Keratinocyte (primary cell): ENCODE measurements at regions not wholly inside any gene's neighbourhood (a gene's known extent, or its start where the extent isn't known, plus 50 kb on each side); places are given as distances from the start of the nearest gene placed in this dataset.

Source experiments
- DNase-seq: peaks from one replicate; pipeline ENCODE4 v3.0.0-alpha.2; 2011; ENCODE audit warnings: low read depth, missing footprints, low spot score
- FAIRE-seq: peaks from 2 replicates; lab custom pipeline; 2011; peaks lifted over from hg19 to GRCh38; lab: Jason Lieb, UNC
- H2AFZ ChIP-seq: 2 replicates; pipeline ENCODE4 v1.6.0; 2012; ENCODE audit warnings: low read length, control low read depth, inconsistent platforms; ENCODE audit not compliant: control insufficient read depth
- H3K27ac ChIP-seq: 2 replicates; pipeline ENCODE4 v1.5.1; 2011; ENCODE audit warnings: low read length; ENCODE audit not compliant: control insufficient read depth, insufficient read depth
- H3K27me3 ChIP-seq: 3 replicates; pipeline ENCODE4 v1.6.0; 2011; ENCODE audit warnings: low read length; ENCODE audit not compliant: control insufficient read depth, insufficient read depth; ENCODE audit errors: extremely low read depth
- H3K36me3 ChIP-seq, 2 experiments: 2 replicates in 1 of 2; 3 replicates in 1 of 2; pipeline ENCODE4 v1.5.1; 2011; ENCODE audit warnings: low read length in 2 of 2, mild to moderate bottlenecking in 1 of 2; ENCODE audit not compliant: control insufficient read depth in 2 of 2, insufficient read depth in 2 of 2; ENCODE audit errors: extremely low read depth in 1 of 2
- H3K4me1 ChIP-seq: 3 replicates; pipeline ENCODE4 v1.5.1; 2011; ENCODE audit warnings: low read length; ENCODE audit not compliant: control insufficient read depth, insufficient read depth; ENCODE audit errors: extremely low read depth
- H3K4me2 ChIP-seq: 3 replicates; pipeline ENCODE4 v1.6.0; 2011; ENCODE audit warnings: low read depth, low read length; ENCODE audit not compliant: control insufficient read depth, insufficient read depth; ENCODE audit errors: extremely low read depth
- H3K4me3 ChIP-seq, 3 experiments: fragments of 200-600 bp in 1 of 3; sonication (generic) in 1 of 3; 2 replicates in 2 of 3; 3 replicates in 1 of 3; pipeline ENCODE4 v1.5.1; 2011 to 2016; ENCODE audit warnings: low read length in 3 of 3, mild to moderate bottlenecking in 3 of 3, control low read depth in 2 of 3, inconsistent platforms in 1 of 3, low read depth in 1 of 3, mixed read lengths in 1 of 3, mixed run types in 1 of 3, moderate library complexity in 1 of 3; ENCODE audit not compliant: control insufficient read depth in 2 of 3, insufficient read depth in 2 of 3; ENCODE audit errors: extremely low read depth in 1 of 3
- H3K79me2 ChIP-seq: 2 replicates; pipeline ENCODE4 v1.6.0; 2012; ENCODE audit warnings: low read length; ENCODE audit not compliant: control insufficient read depth, insufficient read depth
- H3K9ac ChIP-seq: 3 replicates; pipeline ENCODE4 v1.6.0; 2011; ENCODE audit warnings: low read length; ENCODE audit not compliant: control insufficient read depth, insufficient read depth; ENCODE audit errors: extremely low read depth
- H3K9me1 ChIP-seq: 3 replicates; pipeline ENCODE4 v1.6.0; 2011; ENCODE audit warnings: low read length; ENCODE audit not compliant: control insufficient read depth, insufficient read depth; ENCODE audit errors: extremely low read depth
- H3K9me3 ChIP-seq: 2 replicates; pipeline ENCODE4 v1.5.1; 2012; ENCODE audit warnings: low read depth, low read length; ENCODE audit not compliant: control insufficient read depth
- H4K20me1 ChIP-seq: 3 replicates; pipeline ENCODE4 v1.6.0; 2011; ENCODE audit warnings: low read length; ENCODE audit not compliant: control insufficient read depth, insufficient read depth; ENCODE audit errors: extremely low read depth
- EZH2 ChIP-seq: IDR thresholded peaks from one replicate; pipeline ENCODE4 v1.6.1; 2012; ENCODE audit warnings: inconsistent platforms, mild to moderate bottlenecking, low read length, moderate library complexity
- dilution Hi-C: fragments of 300-500 bp; cut with MboI; formaldehyde crosslinking; loops from one replicate; pipeline ENCODE4 v1.7.0; 2020; ENCODE audit warnings: low sequenced_read_pairs; ENCODE audit not compliant: extremely low pct_ligation_motif_present
- TF ChIP-seq, protein P1 (sequence below), 3 experiments: IDR thresholded peaks in 1 of 3; conservative IDR thresholded peaks in 1 of 3; optimal IDR thresholded peaks in 1 of 3; 2 replicates in 2 of 3; 3 replicates in 1 of 3; pipeline versions ENCODE3 to v1.5.1; 2011; ENCODE audit warnings: low read length in 3 of 3, mild to moderate bottlenecking in 3 of 3, moderate library complexity in 2 of 3, control low read depth in 1 of 3, inconsistent platforms in 1 of 3; ENCODE audit not compliant: insufficient read depth in 2 of 3; ENCODE audit errors: extremely low read depth in 1 of 3

DNA sequence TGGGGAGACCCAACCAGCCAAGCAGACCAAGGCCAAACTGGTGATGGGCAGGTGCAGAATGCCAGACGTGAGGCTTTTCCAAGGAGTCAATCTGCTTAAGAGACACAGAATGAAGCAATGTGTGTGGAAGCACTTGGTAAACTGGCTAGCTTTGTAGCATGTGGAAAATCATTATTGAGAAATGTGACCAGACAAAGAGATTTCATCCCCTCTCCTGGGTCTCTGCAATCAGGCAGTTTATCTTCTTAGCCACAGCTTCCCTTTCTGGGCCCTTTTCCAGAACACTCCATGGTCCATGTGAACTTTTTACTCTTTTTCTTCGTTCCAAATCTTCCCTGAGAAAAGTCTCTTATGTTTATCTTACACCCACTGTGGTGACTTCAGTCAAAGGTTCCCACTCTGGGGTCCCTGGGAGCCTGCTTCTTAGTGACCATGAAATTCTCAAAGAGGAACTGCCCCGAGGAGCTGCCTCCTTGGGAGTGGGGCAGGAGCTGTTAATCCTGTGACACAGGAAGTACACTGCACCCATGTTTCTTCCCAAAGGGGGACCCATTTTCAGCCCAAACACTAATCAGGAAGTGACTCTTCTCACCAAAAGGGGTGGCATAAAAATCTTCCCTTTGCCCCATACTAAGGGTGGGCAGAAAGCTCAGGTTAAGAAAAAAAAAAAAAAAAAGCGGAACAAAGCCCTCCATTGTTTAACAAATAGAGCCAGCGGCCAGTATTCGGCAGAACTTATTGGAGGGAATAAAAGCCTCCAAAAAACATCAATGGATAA is 346.2 kb upstream of the ASIC2 start:
- Histone ChIP-seq H3K9ac (no peak overlapping the region), H3K9me1 (no peaks in the 10 kb centered on the region), H3K9me3 (no peaks in the 10 kb centered on the region), H3K27me3 (no peaks in the 10 kb centered on the region), H3K79me2 (no peaks in the 10 kb centered on the region), H3K4me1 (no peaks in the 10 kb centered on the region), H3K27ac (no peak overlapping the region), H3K36me3 (no peaks in the 10 kb centered on the region), H3K4me3 (no peak overlapping the region), H4K20me1 (no peaks in the 10 kb centered on the region), H2AFZ (no peak overlapping the region), H3K4me2 (no peak overlapping the region)
- no peak for TF ChIP-seq EZH2
- TF ChIP-seq, protein P1, sequence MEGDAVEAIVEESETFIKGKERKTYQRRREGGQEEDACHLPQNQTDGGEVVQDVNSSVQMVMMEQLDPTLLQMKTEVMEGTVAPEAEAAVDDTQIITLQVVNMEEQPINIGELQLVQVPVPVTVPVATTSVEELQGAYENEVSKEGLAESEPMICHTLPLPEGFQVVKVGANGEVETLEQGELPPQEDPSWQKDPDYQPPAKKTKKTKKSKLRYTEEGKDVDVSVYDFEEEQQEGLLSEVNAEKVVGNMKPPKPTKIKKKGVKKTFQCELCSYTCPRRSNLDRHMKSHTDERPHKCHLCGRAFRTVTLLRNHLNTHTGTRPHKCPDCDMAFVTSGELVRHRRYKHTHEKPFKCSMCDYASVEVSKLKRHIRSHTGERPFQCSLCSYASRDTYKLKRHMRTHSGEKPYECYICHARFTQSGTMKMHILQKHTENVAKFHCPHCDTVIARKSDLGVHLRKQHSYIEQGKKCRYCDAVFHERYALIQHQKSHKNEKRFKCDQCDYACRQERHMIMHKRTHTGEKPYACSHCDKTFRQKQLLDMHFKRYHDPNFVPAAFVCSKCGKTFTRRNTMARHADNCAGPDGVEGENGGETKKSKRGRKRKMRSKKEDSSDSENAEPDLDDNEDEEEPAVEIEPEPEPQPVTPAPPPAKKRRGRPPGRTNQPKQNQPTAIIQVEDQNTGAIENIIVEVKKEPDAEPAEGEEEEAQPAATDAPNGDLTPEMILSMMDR (optimal IDR thresholded peaks at IDR 0.05 in 1 of 3, IDR thresholded peaks at IDR 0.05 in 1 of 3, conservative IDR thresholded peaks at IDR 0.05 in 1 of 3; ENCODE audit: extremely low read depth in 1 of 3, insufficient read depth in 2 of 3, low read length in 3 of 3) = no peak
- DNase-seq = no peak
- dilution Hi-C loops = no loop called here
- no peak for FAIRE-seq

DNA sequence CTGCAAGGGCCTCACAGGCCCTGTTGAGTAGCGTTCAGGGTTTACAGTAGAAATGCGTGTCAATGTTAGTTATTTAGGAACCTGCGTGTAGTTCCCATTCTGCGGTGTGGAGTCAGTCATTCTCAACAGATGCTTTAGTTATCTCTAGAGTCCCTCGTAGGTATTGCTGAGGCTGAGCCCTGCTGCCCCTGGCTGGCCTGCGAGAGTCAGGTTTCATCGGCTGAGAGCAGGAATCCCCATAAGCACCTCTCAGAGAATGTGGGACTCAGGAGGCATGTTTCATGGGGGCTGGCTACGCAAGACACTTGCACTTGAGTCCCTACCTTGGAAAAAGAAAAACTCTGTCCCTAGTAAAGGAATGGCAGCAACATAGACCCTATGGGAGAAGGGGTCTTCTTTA is 347.5 kb upstream of the ASIC2 start:
- no peak overlapping the region for H2AFZ ChIP-seq
- FAIRE-seq (no peak), DNase-seq (no peak)

More for the DNA sequence above, 347.5 kb upstream of the ASIC2 start:
- H3K4me3 ChIP-seq = no peak overlapping the region
- H3K9ac ChIP-seq = no peak overlapping the region
- no peaks in the 10 kb centered on the region for H3K9me1 ChIP-seq
- no peak overlapping the region for H3K27ac ChIP-seq
- no peaks in the 10 kb centered on the region for H4K20me1 ChIP-seq
- dilution Hi-C loops = no loop called here
- H3K4me1 ChIP-seq = no peaks in the 10 kb centered on the region
- H3K79me2 ChIP-seq = no peaks in the 10 kb centered on the region
- H3K27me3 ChIP-seq = no peaks in the 10 kb centered on the region
- H3K9me3 ChIP-seq = no peaks in the 10 kb centered on the region
- no peak for TF ChIP-seq EZH2
- TF ChIP-seq, protein P1 (optimal IDR thresholded peaks at IDR 0.05 in 1 of 3, IDR thresholded peaks at IDR 0.05 in 1 of 3, conservative IDR thresholded peaks at IDR 0.05 in 1 of 3; ENCODE audit: extremely low read depth in 1 of 3, insufficient read depth in 2 of 3, low read length in 3 of 3) = no peak
- no peak overlapping the region for H3K4me2 ChIP-seq
- H3K36me3 ChIP-seq = no peaks in the 10 kb centered on the region
